Body of pancreas (tissue), 4 donors: ENCODE measurements at regions not wholly inside any gene's neighbourhood (a gene's known extent, or its start where the extent isn't known, plus 50 kb on each side); places are given as distances from the start of the nearest gene placed in this dataset.
"Not testable (repeated sequence)": the region's sequence is repeated elsewhere in the genome, so short reads cannot be mapped to it uniquely, and the experiment has no call there.

Experiments
- ATAC-seq: fragments of 150-250 bp; one replicate; pipeline ENCODE4 v1.9.1; 2016
- DNase-seq, 4 donors: peaks; one replicate each; pipeline ENCODE4 v3.0.0-alpha.2; 2019
- H3K27ac ChIP-seq, 4 donors: fragments of 200-600 bp; sonication (generic); 1 replicate in 3 of 4; 2 replicates in 1 of 4; pipeline versions ENCODE4 v1.5.1 to v1.6.1; 2016 to 2019; ENCODE audit warnings: mild to moderate bottlenecking in 1 of 4, mixed read lengths in 1 of 4, moderate library complexity in 1 of 4
- H3K27me3 ChIP-seq, 2 donors: fragments of 200-600 bp; sonication (generic); one replicate each; pipeline ENCODE4 v1.6.0; 2016; ENCODE audit warnings: mild to moderate bottlenecking in 1 of 2
- H3K36me3 ChIP-seq, 2 donors: fragments of 200-600 bp; sonication (generic); replicated peaks in 1 of 2; 2 replicates each; pipeline ENCODE4 v1.5.1; 2016; ENCODE audit warnings: low read depth in 2 of 2; ENCODE audit not compliant: insufficient read depth in 1 of 2
- H3K4me1 ChIP-seq: fragments of 200-600 bp; sonication (generic); one replicate; pipeline ENCODE4 v1.6.0; 2016
- H3K4me3 ChIP-seq, 2 donors: fragments of 200-600 bp; sonication (generic); 1 replicate in 1 of 2; 2 replicates in 1 of 2; pipeline ENCODE4 v1.5.1; 2016 to 2019
- H3K9me3 ChIP-seq, 3 donors: fragments of 200-600 bp; sonication (generic); 1 replicate in 2 of 3; 2 replicates in 1 of 3; pipeline ENCODE4 v1.5.1; 2016
- CTCF ChIP-seq, 7 experiments: fragments of 450-650 bp in 4 of 7; fragments of 200-600 bp in 3 of 7; sonication (generic) in 3 of 7; IDR thresholded peaks; one replicate each; pipeline ENCODE4 v1.5.1; 2016 to 2019; ENCODE audit warnings: antibody characterized with exemption in 7 of 7
- POLR2A ChIP-seq, 3 donors: fragments of 450-650 bp; IDR thresholded peaks; one replicate each; pipeline ENCODE4 v1.6.1; 2016; ENCODE audit warnings: antibody characterized with exemption in 3 of 3, mild to moderate bottlenecking in 2 of 3
- WGBS, 2 donors: methylation state at CpG; one replicate each; pipeline ENCODE4 v1.1.5; 2017; 5-methylcytosine and 5-hydroxymethylcytosine counted together
- intact Hi-C: fragments of 100-400 bp; cut with DNase I; formaldehyde crosslinking; loops from one replicate; pipeline ENCODE4 v1.15.1; 2023

GRCh38 chr10:4242561-4243035 is 457.6 kb upstream of the KLF6 start:
- 9 to 24% methylated on average over 2 of the region's 2 CpGs for WGBS, 2 donors
- no peaks in the 10 kb centered on the region for H3K27me3 ChIP-seq
- TF ChIP-seq POLR2A (IDR thresholded peaks at IDR 0.05), result no peak
- TF ChIP-seq CTCF (IDR thresholded peaks at IDR 0.05), result no peak
- DNase-seq (peak in 2 of 4 donors; percentile 14 to 23), ATAC-seq (peak; percentile 27)
- H3K27ac ChIP-seq, result peak overlapping the region in 3 of 4 donors; percentile 51 to 68 (median 56)
- no peaks in the 10 kb centered on the region for H3K9me3 ChIP-seq
- H3K36me3 ChIP-seq, result no peaks in the 10 kb centered on the region
- intact Hi-C loops, result no loop called here
- no peaks in the 10 kb centered on the region for H3K4me1 ChIP-seq
- H3K4me3 ChIP-seq, result no peak overlapping the region

GRCh38 chr10:4241724-4242345 is 456.8 kb upstream of the KLF6 start:
- no peaks in the 10 kb centered on the region for H3K9me3 ChIP-seq
- H3K4me3 ChIP-seq, result no peak overlapping the region
- no peaks in the 10 kb centered on the region for H3K4me1 ChIP-seq
- no peaks in the 10 kb centered on the region for H3K36me3 ChIP-seq
- intact Hi-C loops, result no loop called here
- peak in 1 of 3 donors; percentile 28 for TF ChIP-seq POLR2A (IDR thresholded peaks at IDR 0.05)
- no peak for TF ChIP-seq CTCF (IDR thresholded peaks at IDR 0.05)
- DNase-seq (peak in 3 of 4 donors; percentile 17 to 52 (median 27)), ATAC-seq (peak; percentile 74)
- 16 to 19% methylated on average over 7 of the region's 7 CpGs for WGBS, 2 donors
- H3K27ac ChIP-seq, result peak overlapping the region in 3 of 4 donors; percentile 56 to 68 (median 58)
- H3K27me3 ChIP-seq, result no peaks in the 10 kb centered on the region

GRCh38 chr10:4240608-4241197 is 455.7 kb upstream of the KLF6 start:
- DNase-seq, result no peak

GRCh38 chr10:4239186-4239585 is 454.2 kb upstream of the KLF6 start:
- ATAC-seq (no peak), DNase-seq (no peak)
- no peak overlapping the region for H3K4me3 ChIP-seq
- intact Hi-C loops, result no loop called here
- no peaks in the 10 kb centered on the region for H3K27me3 ChIP-seq
- H3K9me3 ChIP-seq, result no peaks in the 10 kb centered on the region
- H3K27ac ChIP-seq, result no peak overlapping the region
- H3K36me3 ChIP-seq, result no peaks in the 10 kb centered on the region
- TF ChIP-seq POLR2A (IDR thresholded peaks at IDR 0.05), result no peak
- TF ChIP-seq CTCF (IDR thresholded peaks at IDR 0.05), result no peak
- no peaks in the 10 kb centered on the region for H3K4me1 ChIP-seq
- 75 to 79% methylated on average over 3 of the region's 3 CpGs for WGBS, 2 donors

More at GRCh38 chr10:4240608-4241197, 455.7 kb upstream of the KLF6 start:
- intact Hi-C loops, result no loop called here
- Histone ChIP-seq H3K27ac (peak overlapping the region in 1 of 4 donors; percentile 68), H3K4me1 (no peaks in the 10 kb centered on the region), H3K36me3 (no peaks in the 10 kb centered on the region), H3K27me3 (no peaks in the 10 kb centered on the region), H3K4me3 (no peak overlapping the region), H3K9me3 (no peaks in the 10 kb centered on the region)
- no peak for TF ChIP-seq POLR2A (IDR thresholded peaks at IDR 0.05)
- TF ChIP-seq CTCF (IDR thresholded peaks at IDR 0.05), result no peak
- no peak for ATAC-seq
- 69 to 74% methylated on average over 7 of the region's 7 CpGs for WGBS, 2 donors

- H3K27ac ChIP-seq, intact Hi-C loops, H3K9me3 ChIP-seq, H3K4me1 ChIP-seq, H3K4me3 ChIP-seq, H3K27me3 ChIP-seq, H3K36me3 ChIP-seq, DNase-seq, ATAC-seq: not testable (repeated sequence)
- WGBS, 2 donors, result 78 to 88% methylated on average over 2 of the region's 2 CpGs
Observed at GRCh38 chr10:4236905-4237304, 451.9 kb upstream of the KLF6 start.
